EL (cell line): ENCODE measurements at regions not wholly inside any gene's neighbourhood (a gene's known extent, or its start where the extent isn't known, plus 50 kb on each side); places are given as distances from the start of the nearest gene placed in this dataset.

ENCODE experiments used
- DNase-seq: peaks from one replicate; pipeline ENCODE4 v3.0.0-alpha.2; 2016

DNA sequence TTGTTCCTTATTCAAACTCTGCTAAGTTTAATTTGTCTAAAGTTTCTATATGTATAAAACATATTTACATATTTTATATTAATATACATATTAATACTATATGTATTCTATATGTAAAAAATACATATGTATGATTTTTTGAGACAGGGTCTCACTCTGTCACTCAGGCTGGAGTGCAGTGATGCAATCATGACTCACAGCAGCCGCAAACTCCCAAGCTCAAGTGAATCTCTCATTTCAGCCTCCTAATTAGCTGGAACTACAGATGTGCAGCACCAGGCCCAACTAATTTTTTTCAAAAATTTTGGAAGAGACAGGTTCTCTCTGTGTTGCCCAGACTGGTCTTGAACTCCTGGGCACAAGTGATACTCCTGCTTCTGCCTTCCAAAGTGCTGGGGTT lies 684.9 kb downstream of the TRAM1L1 start:
- DNase-seq: no peak

GRCh38 chr4:116397714-116398113 lies 687.7 kb downstream of the TRAM1L1 start:
- DNase-seq: no peak

DNA sequence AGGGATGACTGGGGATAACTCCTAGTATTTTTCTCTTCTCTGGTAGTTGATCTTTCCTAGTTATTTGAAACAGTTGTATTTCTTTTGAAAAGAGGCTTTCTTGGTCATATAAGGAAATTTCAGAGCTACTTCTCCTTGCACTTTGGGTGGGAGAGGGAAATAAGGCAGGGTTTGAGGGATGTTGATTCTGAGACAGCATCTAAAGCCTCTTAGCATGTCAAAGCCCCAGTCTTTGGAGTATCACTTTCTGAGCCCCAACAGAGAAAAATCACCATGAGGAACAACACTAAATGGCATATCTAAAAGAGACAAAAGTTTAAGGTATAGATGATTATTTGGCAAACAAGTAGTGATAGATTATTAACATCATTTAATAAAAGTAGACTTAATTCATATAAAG lies 688.1 kb downstream of the TRAM1L1 start:
- no peak for DNase-seq

- no peak for DNase-seq
Observed at GRCh38 chr4:116395408-116395807, 690.0 kb downstream of the TRAM1L1 start.

DNA sequence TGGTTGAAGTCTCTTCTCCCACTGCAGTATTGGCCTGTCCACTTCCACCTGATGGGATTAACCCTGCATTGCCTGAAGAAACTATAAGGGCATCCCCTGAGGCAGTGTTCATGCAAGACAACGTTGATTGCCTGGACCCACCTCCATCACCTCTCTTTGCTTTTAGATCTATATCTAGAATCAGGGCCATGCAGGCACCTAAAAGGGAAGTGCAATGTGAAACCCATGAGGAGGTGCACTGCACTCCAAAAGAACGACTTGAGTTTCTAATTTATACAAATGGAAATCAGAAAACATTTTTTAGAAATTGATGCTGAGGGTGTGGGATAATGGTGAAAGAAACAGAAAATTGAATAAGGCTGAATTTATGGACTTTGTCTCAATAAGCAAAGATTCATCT lies 694.4 kb downstream of the TRAM1L1 start:
- no peak for DNase-seq

GRCh38 chr4:116389139-116389538 lies 696.2 kb downstream of the TRAM1L1 start:
- no peak for DNase-seq

DNA sequence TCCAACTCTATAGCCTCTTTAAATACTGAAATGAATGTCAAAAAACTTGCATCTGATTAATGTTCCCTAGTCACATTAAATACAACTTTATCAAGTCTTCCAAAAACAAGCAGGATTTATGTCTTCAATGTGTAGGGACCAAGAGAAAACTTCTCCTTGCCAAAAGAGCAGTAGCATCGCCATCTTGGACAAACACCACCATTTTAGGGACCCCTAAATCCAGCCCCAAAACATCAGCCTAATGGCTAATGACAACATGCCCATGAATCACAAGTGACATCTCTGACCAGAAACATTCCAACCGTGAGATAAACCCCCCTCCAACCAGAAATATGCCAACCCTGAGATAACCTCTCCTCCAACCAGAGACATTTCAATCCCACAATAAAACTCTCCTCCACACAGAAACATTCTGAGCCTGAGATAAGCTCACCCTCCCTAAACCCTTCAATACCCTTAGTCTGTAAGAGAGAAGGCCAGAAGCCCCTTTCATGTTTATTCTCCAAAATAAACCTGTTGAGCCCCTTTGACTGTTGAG lies 697.4 kb downstream of the TRAM1L1 start:
- no peak for DNase-seq

GRCh38 chr4:116386856-116387255 lies 698.5 kb downstream of the TRAM1L1 start:
- DNase-seq: no peak

GRCh38 chr4:116385583-116385982 lies 699.8 kb downstream of the TRAM1L1 start:
- no peak for DNase-seq

- DNase-seq: no peak
Observed at GRCh38 chr4:116374815-116375214, 710.6 kb downstream of the TRAM1L1 start.

GRCh38 chr4:116362583-116362982 lies 722.8 kb downstream of the TRAM1L1 start:
- no peak for DNase-seq

GRCh38 chr4:116361790-116362189 lies 723.6 kb downstream of the TRAM1L1 start:
- DNase-seq: no peak

- peak; percentile 39 for DNase-seq
Observed at GRCh38 chr4:116358633-116359222, 726.6 kb downstream of the TRAM1L1 start.

DNA sequence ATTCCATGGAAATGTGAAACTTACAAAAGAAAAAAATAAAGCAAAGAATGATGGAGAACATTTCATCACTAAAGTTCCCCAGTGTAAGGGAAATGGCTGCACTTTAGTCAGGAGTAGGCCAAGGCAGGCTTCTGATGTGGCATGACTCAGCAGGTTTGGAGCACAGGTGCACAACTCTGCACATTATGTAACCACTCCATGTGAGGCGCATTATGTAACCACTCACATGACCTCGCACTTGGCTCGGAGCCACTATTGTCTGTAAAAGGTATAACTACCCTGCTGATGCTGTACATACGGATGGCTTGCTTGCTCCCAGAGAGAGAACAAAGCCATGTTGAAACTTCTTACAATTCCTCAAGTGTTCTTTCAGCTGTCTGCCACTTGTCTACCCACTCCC lies 727.6 kb downstream of the TRAM1L1 start:
- DNase-seq: no peak

DNA sequence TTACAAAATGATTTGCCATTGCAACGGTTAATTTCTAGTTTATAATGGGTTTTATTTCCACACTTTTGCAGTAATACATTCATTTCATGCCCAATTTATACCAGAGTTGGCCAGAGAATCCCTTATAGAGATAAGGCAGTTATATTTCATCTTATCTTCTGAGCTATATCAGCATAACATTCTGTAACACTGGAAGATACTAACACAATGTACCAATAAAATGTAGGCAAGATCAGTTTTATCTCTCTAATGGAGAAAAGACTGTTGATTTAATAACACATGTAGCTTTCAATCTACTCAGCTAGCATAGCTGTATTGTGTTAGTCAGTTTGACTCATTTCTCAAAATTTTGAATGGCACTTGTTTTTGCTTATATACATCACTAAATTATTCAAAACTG lies 738.6 kb downstream of the TRAM1L1 start:
- DNase-seq: no peak

- DNase-seq: no peak
Observed at GRCh38 chr4:116343809-116344208, 741.6 kb downstream of the TRAM1L1 start.

DNA sequence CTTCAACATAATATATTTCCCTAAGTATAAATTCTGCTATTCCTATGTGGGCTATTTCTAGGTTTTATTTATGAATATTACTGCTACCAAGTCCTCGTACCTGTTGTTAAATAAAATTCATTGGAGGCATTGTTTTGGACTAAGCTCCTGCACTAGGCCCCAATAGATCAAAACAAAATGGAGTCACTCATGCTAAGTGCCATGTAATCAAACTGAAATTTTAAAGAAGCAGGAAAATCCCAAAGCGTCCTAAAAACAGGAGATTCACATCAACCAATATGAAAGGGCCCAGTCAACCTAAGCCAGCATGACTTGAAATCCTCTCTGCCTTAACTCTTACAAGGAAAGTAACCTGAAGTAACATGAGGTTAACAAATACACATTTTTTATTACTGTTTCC lies 743.2 kb downstream of the TRAM1L1 start:
- no peak for DNase-seq

DNA sequence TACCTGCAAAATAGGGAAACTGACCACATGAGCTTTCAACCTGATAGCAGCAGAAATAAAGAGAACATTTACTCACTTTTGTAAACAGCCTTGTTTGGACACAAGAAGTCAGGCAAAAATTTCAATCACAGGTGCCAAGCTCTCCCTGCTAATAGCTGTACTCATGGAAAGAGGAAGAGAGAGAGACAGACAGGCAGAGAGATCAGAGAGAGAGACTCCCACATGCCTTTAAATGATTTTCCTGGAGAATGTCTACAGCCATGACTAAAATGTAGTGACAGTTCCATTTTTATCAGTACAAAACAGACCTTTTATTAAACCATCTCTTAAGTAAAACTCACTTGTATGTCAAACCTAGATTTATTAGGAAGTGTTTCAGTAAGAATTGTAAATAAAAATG lies 752.9 kb downstream of the TRAM1L1 start:
- no peak for DNase-seq

DNA sequence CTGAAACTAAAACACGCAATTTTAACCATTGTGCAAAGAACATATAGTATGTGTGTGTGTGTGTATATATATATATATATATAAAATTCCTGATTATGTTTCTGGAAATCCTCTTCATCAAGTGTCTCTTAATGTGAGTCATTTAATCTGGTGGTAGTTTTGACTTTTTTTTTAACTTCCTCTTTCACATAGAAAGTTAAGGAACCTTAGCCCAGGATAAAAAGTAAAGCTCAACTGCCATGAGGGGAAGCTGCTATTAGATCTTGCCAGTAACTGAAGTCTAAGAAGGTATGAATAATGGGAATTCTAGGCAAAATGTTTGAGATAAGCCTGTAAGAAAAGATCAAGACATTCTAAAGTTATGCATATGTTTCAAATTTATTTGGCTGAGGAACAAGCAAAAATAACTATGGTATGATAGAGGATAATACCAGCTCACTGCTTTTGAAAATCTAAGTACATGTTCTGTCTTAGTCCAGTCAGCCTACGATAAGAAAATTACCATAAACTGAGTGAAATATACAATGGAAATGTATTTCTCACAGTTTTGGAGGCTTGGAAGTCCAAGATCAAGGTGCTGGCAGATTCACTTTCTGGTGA lies 757.0 kb downstream of the TRAM1L1 start:
- no peak for DNase-seq

DNA sequence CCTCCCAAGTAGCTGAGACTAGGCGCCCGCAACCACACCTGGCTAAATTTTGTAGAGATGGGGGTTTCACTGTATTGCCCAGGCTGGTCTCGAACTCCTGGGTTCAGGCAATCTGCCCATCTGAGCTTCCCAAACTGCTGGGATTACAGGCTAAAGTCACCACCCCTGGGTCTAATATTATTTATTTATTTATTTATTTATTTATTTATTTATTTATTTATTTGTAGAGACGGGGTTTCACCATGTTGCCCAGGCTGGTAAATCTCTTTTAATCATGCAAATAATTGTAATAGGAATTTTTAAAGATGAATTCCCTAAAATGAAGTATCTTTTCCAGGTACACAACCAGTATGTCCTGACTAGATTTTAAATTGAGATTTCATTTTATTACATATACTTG lies 761.8 kb downstream of the TRAM1L1 start:
- DNase-seq: no peak

DNA sequence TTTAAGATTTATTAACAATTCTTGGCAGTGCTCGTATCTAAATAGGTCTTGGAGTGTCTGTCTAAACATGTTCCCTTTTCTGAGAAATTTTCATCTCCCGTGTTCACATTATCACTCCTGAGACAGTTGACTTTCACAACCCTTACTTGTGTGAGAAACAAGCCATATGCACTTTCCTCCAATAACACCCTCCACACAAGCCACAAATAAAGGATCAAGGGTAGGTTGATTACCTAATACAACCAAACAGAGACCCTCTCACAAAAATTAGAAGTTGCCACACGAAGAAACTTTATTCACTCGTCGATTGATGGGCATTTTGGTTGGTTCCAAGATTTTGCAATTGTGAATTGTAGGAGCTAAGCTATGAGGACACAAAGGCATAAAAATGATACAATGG lies 763.9 kb downstream of the TRAM1L1 start:
- no peak for DNase-seq

DNA sequence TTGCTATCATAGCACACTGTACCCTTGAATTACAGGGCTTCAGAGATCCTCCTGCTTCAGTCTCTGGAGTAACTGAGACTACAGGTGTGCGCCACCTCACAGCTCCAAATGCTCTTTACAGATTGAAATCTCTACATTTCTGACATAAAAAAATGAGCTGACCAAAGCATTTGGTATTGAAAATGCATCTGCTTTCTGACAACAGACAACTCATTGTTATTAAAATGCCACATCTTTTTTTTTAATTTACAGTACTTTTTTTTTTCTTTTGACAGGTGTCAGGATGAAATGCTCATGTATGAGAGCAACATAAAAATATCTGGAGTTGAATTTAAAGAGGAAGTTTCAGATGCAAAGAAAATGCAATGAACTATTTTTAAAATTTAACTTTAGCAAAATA lies 764.5 kb downstream of the TRAM1L1 start:
- DNase-seq: no peak

DNA sequence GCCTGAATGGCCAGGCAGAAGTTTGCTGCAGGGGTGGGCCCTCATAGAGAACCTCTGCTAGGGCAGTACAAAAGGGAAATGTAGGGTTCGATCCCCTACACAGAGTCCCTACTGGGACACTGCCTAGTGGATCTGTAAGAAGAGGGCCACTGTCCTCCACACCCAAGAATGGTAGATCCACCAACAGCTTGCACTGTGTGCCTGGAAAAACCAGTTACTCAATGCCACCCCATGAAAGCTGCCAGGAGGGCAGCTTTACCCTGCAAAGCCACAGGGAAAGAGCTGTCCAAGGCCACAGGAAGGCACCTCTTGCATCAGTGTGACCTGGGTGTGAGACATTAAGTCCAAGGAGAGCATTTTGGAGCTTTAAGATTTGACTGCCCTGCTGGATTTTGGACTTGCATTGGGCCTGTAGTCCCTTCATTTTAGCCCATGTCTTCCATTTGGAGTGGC lies 781.6 kb downstream of the TRAM1L1 start:
- no peak for DNase-seq

GRCh38 chr4:116302990-116303735 lies 782.2 kb downstream of the TRAM1L1 start:
- DNase-seq: no peak
